ENCODE measurements at regions not wholly inside any gene's neighbourhood (a gene's known extent, or its start where the extent isn't known, plus 50 kb on each side); places are given as distances from the start of the nearest gene placed in this dataset.

- no peak for TF ChIP-seq CTCF (IDR thresholded peaks at IDR 0.05)
- TF ChIP-seq ZFX (IDR thresholded peaks at IDR 0.05; ENCODE audit: borderline replicate concordance): no peak
Observed at GRCh38 chr6:153449279-153449678, 318.2 kb upstream of the RGS17 start.
